ENCODE measurements at regions not wholly inside any gene's neighbourhood (a gene's known extent, or its start where the extent isn't known, plus 50 kb on each side); places are given as distances from the start of the nearest gene placed in this dataset.

GRCh38 chr11:71352748-71353147 is 95.4 kb downstream of the DHCR7 start:
- TF ChIP-seq CTCF (IDR thresholded peaks at IDR 0.05) (no peak), POLR2A (IDR thresholded peaks at IDR 0.05) (no peak)
